GM12864 (cell line): ENCODE measurements at regions not wholly inside any gene's neighbourhood (a gene's known extent, or its start where the extent isn't known, plus 50 kb on each side); places are given as distances from the start of the nearest gene placed in this dataset.

ENCODE experiments used
- DNase-seq: peaks from one replicate; pipeline ENCODE4 v3.0.0-alpha.2; 2011; ENCODE audit warnings: low read depth
- H3K4me3 ChIP-seq: 2 replicates; pipeline ENCODE4 v1.5.1; 2011; ENCODE audit warnings: mild to moderate bottlenecking, low read depth, low read length, control low read depth
- TF ChIP-seq, protein P1 (sequence below): IDR thresholded peaks from 2 replicates; pipeline ENCODE4 v1.5.1; 2011; ENCODE audit warnings: low read depth, mild to moderate bottlenecking, moderate library complexity, low read length, control low read depth, inconsistent platforms; ENCODE audit errors: missing control alignments

DNA sequence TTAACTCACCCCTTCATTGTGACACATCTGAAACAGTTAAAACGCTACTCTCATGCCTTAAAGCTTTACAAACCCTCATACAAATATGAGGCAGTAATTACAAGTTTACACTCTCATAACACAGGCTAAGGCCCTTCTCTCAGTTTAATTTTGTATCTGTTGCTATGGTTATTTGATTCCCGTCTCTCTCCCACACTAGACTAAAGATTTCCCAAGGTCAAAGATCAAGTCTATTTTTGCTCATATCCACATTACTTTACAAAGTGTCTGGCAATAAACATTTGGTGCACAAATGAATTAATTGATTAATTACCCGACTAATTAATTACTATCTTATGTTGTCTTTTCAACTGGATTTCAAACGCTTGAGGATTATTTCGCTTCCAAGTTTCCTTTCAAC, 86.4 kb upstream of the MYOCD start:
- no peak for DNase-seq
- no peak overlapping the region for H3K4me3 ChIP-seq
- TF ChIP-seq, protein P1, sequence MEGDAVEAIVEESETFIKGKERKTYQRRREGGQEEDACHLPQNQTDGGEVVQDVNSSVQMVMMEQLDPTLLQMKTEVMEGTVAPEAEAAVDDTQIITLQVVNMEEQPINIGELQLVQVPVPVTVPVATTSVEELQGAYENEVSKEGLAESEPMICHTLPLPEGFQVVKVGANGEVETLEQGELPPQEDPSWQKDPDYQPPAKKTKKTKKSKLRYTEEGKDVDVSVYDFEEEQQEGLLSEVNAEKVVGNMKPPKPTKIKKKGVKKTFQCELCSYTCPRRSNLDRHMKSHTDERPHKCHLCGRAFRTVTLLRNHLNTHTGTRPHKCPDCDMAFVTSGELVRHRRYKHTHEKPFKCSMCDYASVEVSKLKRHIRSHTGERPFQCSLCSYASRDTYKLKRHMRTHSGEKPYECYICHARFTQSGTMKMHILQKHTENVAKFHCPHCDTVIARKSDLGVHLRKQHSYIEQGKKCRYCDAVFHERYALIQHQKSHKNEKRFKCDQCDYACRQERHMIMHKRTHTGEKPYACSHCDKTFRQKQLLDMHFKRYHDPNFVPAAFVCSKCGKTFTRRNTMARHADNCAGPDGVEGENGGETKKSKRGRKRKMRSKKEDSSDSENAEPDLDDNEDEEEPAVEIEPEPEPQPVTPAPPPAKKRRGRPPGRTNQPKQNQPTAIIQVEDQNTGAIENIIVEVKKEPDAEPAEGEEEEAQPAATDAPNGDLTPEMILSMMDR: no peak

DNA sequence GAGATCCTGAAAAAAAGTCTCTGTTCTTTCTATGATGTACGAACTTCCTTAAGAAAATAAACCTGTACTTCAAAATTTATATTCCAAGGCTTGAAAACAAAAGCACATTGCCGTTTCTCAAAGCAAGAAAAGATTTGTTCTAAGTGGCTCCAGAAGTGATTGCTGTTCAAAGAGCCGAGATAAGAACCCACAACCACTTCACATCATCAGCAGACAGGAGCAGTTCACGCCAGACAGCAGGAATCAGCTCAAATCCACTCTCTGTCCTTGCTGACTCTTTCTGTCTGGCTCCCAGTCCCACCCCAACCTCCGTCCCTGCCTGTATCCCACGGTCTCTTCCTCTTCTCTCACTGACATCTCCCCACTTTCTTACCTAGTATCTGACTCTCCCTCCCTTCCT, 85.0 kb upstream of the MYOCD start:
- TF ChIP-seq, protein P1: no peak
- no peak overlapping the region for H3K4me3 ChIP-seq
- no peak for DNase-seq

DNA sequence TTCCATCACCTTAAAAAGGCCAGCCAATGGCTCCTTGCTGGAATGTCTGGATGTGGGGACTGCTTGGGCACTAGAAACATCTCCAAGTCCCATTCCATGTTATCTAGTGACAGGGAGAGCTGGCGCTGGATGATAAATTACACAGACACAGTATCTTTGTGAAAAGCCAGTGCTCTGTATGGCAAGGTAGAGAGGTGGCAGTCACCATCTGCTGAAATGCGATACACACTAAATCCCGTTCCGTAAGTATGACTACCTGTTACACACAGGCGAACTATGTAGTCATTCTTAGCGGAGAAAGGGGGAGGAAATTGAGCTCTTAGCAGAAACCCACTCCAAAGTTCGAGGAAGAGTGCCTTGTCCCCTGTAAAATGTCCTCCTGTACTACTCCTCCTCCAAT, 81.0 kb upstream of the MYOCD start:
- no peak overlapping the region for H3K4me3 ChIP-seq
- DNase-seq: no peak
- TF ChIP-seq, protein P1: no peak

DNA sequence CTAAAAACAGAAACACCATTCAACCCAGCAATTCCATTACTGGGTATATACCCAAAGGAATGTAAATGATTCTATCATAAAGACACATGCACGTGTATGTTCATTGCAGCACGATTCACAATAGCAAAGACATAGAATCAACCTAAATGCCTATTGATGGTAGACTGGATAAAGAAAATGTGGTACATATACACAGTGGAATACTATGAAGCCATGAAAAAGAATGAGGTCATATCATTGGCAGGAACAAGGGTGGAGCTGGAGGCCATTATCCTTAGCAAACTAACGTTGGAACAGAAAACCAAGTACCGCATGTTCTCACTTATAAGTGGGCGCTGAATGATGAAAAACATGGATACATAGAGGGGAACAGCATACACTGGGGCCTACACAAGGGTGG, 77.2 kb upstream of the MYOCD start:
- TF ChIP-seq, protein P1: no peak
- no peak for DNase-seq
- H3K4me3 ChIP-seq: no peak overlapping the region

DNA sequence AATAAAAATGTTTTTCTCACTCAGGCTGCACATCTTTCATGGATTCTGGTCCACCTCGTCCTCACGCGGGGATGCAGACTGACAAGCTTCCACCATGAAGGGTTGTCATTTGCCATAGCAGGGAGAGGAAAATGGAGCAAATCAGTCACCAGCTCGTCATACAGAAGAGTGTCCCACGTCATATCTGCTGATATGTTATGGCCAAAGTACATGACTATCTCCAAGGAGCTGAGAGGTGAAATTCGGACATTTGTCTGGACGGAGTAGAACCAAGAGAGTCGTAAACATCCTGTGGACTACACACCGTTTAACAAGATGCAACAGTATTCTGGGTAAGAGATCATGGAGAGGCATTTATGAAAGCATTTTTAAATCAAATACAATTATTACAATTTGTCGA, 75.3 kb upstream of the MYOCD start:
- no peak overlapping the region for H3K4me3 ChIP-seq
- no peak for DNase-seq
- TF ChIP-seq, protein P1: no peak

DNA sequence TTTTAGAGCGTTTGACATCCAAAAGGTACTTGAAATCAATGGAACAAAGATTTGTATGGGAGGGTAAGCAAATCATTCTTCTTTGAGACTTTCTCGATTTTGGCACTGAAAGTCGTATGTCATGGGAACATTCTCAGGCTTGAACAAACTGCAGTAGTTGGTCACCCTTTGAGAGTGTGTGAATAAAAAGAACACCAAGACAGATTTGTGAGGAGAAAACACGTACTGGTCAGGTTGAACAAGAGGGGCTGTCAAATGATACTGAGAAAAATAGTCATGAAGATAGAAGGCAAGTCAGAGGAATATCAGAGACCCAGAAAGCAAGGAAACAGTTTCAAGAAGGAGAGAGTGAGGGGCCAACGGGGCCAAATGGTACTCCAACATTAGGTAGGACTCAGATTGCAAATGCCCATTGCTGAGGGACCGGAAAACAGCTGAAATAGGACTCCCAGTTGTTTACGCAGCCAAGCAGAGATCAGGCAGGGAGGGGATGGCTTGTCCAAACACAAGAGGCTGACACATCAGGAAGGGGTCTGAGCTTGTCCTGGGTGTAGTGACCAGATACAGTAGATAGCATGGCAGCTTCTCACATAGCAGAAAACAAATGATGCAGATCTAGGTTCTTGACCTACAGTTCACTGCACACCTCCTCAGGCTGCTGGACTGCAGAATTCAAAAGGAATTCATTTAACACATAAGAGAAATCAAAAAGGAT, 74.5 kb upstream of the MYOCD start:
- no peak overlapping the region for H3K4me3 ChIP-seq
- DNase-seq: no peak
- TF ChIP-seq, protein P1: no peak

DNA sequence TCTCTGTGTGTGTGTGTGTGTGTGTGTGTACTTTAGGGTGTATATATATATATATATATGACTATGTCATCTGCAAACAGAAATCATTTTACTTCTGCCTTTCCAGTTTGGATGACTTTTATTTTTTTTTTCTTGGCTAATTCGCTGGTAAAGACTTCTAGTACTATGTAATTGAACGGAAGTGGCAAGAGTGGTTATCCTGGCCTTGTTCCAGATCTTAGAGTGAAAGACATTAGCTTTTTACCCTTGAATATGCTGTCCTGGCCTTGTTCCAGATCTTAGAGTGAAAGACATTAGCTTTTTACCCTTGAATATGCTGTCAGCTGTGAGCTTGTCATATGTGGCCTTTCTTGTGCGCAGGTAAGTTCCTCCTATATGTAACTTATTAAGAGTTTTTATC, 72.7 kb upstream of the MYOCD start:
- H3K4me3 ChIP-seq: no peak overlapping the region
- DNase-seq: no peak
- TF ChIP-seq, protein P1: no peak
